ENCODE measurements at regions not wholly inside any gene's neighbourhood (a gene's known extent, or its start where the extent isn't known, plus 50 kb on each side); places are given as distances from the start of the nearest gene placed in this dataset.

DNA sequence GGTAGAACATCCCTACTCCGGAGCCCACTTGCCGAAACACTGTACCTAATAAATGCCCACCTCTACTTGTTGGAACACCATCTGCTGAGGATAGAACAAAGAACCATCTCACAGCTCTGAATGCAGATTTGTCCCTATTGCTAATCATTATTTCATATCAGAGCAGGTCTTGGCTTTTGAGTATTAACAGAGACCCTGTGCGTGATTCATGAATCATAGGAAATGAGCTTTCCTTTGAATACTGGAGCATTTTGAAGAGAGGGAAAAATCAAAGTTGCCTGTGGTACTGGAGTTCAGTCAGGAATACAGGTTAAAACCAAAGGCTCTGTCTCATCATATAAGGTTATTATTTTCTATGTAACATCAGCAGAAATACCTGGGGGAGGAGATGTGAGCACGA, 1132.3 kb downstream of the XPNPEP1 start:
- TF ChIP-seq, protein P1, sequence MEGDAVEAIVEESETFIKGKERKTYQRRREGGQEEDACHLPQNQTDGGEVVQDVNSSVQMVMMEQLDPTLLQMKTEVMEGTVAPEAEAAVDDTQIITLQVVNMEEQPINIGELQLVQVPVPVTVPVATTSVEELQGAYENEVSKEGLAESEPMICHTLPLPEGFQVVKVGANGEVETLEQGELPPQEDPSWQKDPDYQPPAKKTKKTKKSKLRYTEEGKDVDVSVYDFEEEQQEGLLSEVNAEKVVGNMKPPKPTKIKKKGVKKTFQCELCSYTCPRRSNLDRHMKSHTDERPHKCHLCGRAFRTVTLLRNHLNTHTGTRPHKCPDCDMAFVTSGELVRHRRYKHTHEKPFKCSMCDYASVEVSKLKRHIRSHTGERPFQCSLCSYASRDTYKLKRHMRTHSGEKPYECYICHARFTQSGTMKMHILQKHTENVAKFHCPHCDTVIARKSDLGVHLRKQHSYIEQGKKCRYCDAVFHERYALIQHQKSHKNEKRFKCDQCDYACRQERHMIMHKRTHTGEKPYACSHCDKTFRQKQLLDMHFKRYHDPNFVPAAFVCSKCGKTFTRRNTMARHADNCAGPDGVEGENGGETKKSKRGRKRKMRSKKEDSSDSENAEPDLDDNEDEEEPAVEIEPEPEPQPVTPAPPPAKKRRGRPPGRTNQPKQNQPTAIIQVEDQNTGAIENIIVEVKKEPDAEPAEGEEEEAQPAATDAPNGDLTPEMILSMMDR (IDR thresholded peaks at IDR 0.05; ENCODE audit: control extremely low read depth, extremely low read depth, low read depth, missing control alignments) = no peak
- POLR2A ChIA-PET = no interaction called here
- DNase-seq (ENCODE audit: extremely low spot score) = no peak
- CTCF ChIA-PET = interaction anchor here (1.2 kb wide), 1 partner anchor 48 kb away, joined by 3 read pairs; no protein-coding TSS in a partner anchor

DNA sequence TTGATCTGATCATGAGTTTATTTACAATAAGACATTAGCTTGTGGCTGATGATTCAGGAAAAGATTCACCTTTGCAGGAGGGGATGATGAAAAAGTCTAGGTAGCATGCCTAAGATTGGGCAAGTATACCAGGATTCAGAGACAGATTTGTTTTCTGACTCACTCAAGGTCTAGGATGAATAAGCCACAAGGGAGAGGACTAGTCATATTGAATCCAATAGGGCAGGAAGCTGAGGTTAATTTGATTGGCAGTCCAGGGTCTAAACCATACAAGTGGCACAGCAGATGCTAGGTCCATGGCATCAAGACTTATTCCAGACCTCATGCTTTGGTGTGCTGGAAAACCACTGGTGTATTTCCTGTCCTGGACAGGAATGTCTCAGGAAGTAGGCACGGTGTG, 1133.4 kb downstream of the XPNPEP1 start:
- ChIA-PET CTCF (interaction anchor here (1.1 to 1.4 kb wide), 2 partner anchors 29 to 585 kb away, joined by 3 to 5 read pairs; no protein-coding TSS in a partner anchor), POLR2A (no interaction called here)
- DNase-seq (ENCODE audit: extremely low spot score) = no peak

DNA sequence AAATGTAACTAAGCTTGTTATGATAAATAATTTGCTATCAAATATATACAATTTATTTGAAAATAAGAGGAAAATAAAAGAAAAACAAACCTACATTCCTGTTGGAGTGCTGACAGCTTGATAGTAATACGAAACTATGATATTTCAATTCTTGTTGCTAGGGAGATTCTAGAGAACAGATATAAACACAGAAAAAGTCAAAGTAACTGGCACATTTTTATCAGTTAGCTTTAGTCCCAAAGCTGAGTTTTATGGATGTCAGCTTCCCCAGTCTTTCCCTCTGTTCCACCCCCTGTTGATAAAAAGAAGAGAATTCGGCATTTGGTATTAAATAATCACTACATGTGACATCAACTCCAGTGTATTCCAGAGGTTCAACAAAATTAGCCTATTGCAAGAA, 1134.0 kb downstream of the XPNPEP1 start:
- ChIA-PET CTCF (interaction anchor here (1.1 to 1.4 kb wide), 2 partner anchors 28 to 585 kb away, joined by 3 to 5 read pairs; no protein-coding TSS in a partner anchor), POLR2A (no interaction called here)
- no peak for DNase-seq (ENCODE audit: extremely low spot score)
- TF ChIP-seq, protein P1 (IDR thresholded peaks at IDR 0.05; ENCODE audit: control extremely low read depth, extremely low read depth, low read depth, missing control alignments) = no peak

More for the DNA sequence above, 1133.4 kb downstream of the XPNPEP1 start:
- TF ChIP-seq, protein P1 (IDR thresholded peaks at IDR 0.05; ENCODE audit: control extremely low read depth, extremely low read depth, low read depth, missing control alignments) = no peak

GRCh38 chr10:108788891-108789290, 1134.4 kb downstream of the XPNPEP1 start:
- POLR2A ChIA-PET = no interaction called here
- TF ChIP-seq, protein P1 (IDR thresholded peaks at IDR 0.05; ENCODE audit: control extremely low read depth, extremely low read depth, low read depth, missing control alignments) = no peak
- CTCF ChIA-PET = interaction anchor here (0.8 to 1.4 kb wide), 3 partner anchors 28 to 1379 kb away, joined by 3 to 5 read pairs (median 3); no protein-coding TSS in a partner anchor
- DNase-seq (ENCODE audit: extremely low spot score) = no peak

DNA sequence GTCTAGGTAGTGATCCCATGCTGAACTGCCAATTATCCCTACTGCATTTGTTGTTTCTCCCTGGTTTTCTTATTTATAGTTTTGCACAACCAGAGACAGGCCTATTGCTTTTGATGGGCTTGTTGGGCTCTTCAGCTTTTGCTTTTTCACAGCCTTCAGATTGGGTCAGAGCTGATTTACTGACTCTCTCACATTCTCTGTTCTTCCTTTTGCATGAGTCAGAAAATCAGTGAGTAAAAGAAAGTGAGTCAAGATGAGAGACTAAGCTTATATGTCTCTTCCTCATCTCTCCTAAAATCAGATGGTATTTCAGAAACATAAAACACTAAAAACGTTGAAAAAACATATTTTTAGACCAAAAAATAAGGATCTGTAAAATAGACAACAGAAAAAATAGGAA, 1135.4 kb downstream of the XPNPEP1 start:
- DNase-seq (ENCODE audit: extremely low spot score) = no peak
- TF ChIP-seq, protein P1 (IDR thresholded peaks at IDR 0.05; ENCODE audit: control extremely low read depth, extremely low read depth, low read depth, missing control alignments) = no peak
- POLR2A ChIA-PET = no interaction called here
- CTCF ChIA-PET = interaction anchor here (0.8 kb wide), 1 partner anchor 1378 kb away, joined by 3 read pairs; no protein-coding TSS in a partner anchor

DNA sequence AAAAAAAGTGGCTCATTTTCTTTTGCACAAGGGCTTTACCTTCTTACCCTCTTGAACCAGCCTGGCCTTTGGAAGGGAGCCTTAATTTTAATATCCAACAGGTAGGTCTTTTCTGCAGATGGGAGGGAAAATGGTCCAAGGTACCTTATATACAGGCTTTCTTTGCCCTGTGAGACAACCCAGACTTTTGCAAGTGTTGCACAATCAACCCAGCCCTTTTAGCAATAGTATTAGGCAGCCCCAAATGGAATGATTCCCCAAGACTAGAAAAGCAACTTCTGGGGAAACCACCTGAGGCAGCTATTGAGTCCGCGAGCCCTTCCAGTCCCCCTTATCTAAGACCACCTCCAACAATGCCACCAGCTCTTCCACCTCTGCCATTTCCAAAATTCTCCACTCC, 1138.3 kb downstream of the XPNPEP1 start:
- DNase-seq (ENCODE audit: extremely low spot score) = no peak
- ChIA-PET POLR2A (no interaction called here), CTCF (no interaction called here)
- TF ChIP-seq, protein P1 (IDR thresholded peaks at IDR 0.05; ENCODE audit: control extremely low read depth, extremely low read depth, low read depth, missing control alignments) = no peak

Data from GM10248 (cell line).